Esophagus muscularis mucosa (tissue), 4 donors: ENCODE measurements at regions not wholly inside any gene's neighbourhood (a gene's known extent, or its start where the extent isn't known, plus 50 kb on each side); places are given as distances from the start of the nearest gene placed in this dataset.

ENCODE experiments used
- DNase-seq: peaks from one replicate; pipeline ENCODE4 v3.0.0-alpha.2; 2017; ENCODE audit errors: extremely low spot score
- H3K27ac ChIP-seq, 4 donors: fragments of 200-600 bp; sonication (generic); replicated peaks in 1 of 4; 1 replicate in 3 of 4; 2 replicates in 1 of 4; pipeline ENCODE4 v1.5.1; 2016 to 2019; ENCODE audit warnings: mild to moderate bottlenecking in 1 of 4
- H3K27me3 ChIP-seq, 4 donors: fragments of 200-600 bp; sonication (generic); one replicate each; pipeline versions ENCODE4 v1.5.1 to v1.6.0; 2016 to 2019
- H3K36me3 ChIP-seq, 4 donors: fragments of 200-600 bp; sonication (generic); one replicate each; pipeline ENCODE4 v1.5.1; 2016 to 2019
- H3K4me1 ChIP-seq, 4 donors: fragments of 200-600 bp; sonication (generic); one replicate each; pipeline ENCODE4 v1.5.1; 2016 to 2019
- H3K4me3 ChIP-seq, 4 donors: fragments of 200-600 bp; sonication (generic); 1 replicate in 2 of 4; 2 replicates in 2 of 4; pipeline ENCODE4 v1.5.1; 2016 to 2019; ENCODE audit warnings: mild to moderate bottlenecking in 4 of 4, moderate library complexity in 1 of 4
- H3K9me3 ChIP-seq, 4 donors: fragments of 200-600 bp; sonication (generic); 1 replicate in 3 of 4; 2 replicates in 1 of 4; pipeline ENCODE4 v1.5.1; 2016 to 2019
- CTCF ChIP-seq, 3 experiments: fragments of 200-600 bp in 2 of 3; fragments of 450-650 bp in 1 of 3; sonication (generic) in 2 of 3; IDR thresholded peaks; one replicate each; pipeline ENCODE4 v1.5.1; 2017 to 2019; ENCODE audit warnings: antibody characterized with exemption in 3 of 3, mild to moderate bottlenecking in 2 of 3, moderate library complexity in 1 of 3
- EP300 ChIP-seq: sonication (generic); formaldehyde crosslinking; IDR thresholded peaks from one replicate; pipeline ENCODE4 v1.6.1; 2017; ENCODE audit warnings: antibody characterized with exemption
- POLR2A ChIP-seq: fragments of 450-650 bp; IDR thresholded peaks from one replicate; pipeline ENCODE4 v1.6.1; 2017; ENCODE audit warnings: antibody characterized with exemption, moderate library complexity, mild to moderate bottlenecking, low read depth
- POLR2AphosphoS5 ChIP-seq, 2 donors: sonication (generic); formaldehyde crosslinking; IDR thresholded peaks; one replicate each; pipeline ENCODE4 v1.6.1; 2017; ENCODE audit warnings: antibody characterized with exemption in 2 of 2
- WGBS: methylation state at CpG from one replicate; pipeline ENCODE4 v1.1.5; 2018; 5-methylcytosine and 5-hydroxymethylcytosine counted together
- intact Hi-C: fragments of 100-400 bp; cut with DNase I; formaldehyde crosslinking; loops from one replicate; pipeline ENCODE4 v1.15.1; 2023

- H3K4me1 ChIP-seq: no peaks in the 10 kb centered on the region
- H3K9me3 ChIP-seq: no peaks in the 10 kb centered on the region
- TF ChIP-seq EP300 (no peak), POLR2AphosphoS5 (IDR thresholded peaks at IDR 0.05) (no peak), CTCF (IDR thresholded peaks at IDR 0.05) (no peak), POLR2A (no peak)
- intact Hi-C loops: no loop called here
- no peaks in the 10 kb centered on the region for H3K27me3 ChIP-seq
- no peak for DNase-seq
- H3K27ac ChIP-seq: no peak overlapping the region
- no peaks in the 10 kb centered on the region for H3K36me3 ChIP-seq
- WGBS: 76% methylated on average over 8 of the region's 8 CpGs
- no peak overlapping the region for H3K4me3 ChIP-seq
These were observed 328.2 kb upstream of the NOVA1 start for GRCh38 chr14:26925876-26926584.

- DNase-seq: no peak
- Histone ChIP-seq H3K9me3 (no peaks in the 10 kb centered on the region), H3K36me3 (no peaks in the 10 kb centered on the region), H3K4me1 (no peaks in the 10 kb centered on the region), H3K4me3 (no peak overlapping the region), H3K27me3 (no peaks in the 10 kb centered on the region), H3K27ac (no peak overlapping the region)
- intact Hi-C loops: no loop called here
- WGBS: 43% methylated on average over 3 of the region's 3 CpGs
- TF ChIP-seq EP300: no peak
- no peak for TF ChIP-seq POLR2A
- no peak for TF ChIP-seq CTCF (IDR thresholded peaks at IDR 0.05)
- TF ChIP-seq POLR2AphosphoS5 (IDR thresholded peaks at IDR 0.05): no peak
These were observed 328.8 kb upstream of the NOVA1 start for GRCh38 chr14:26926585-26926984.

- Histone ChIP-seq H3K9me3 (no peaks in the 10 kb centered on the region), H3K36me3 (no peaks in the 10 kb centered on the region), H3K4me1 (no peaks in the 10 kb centered on the region), H3K4me3 (no peak overlapping the region), H3K27me3 (no peaks in the 10 kb centered on the region), H3K27ac (no peak overlapping the region)
- 67% methylated on average over 2 of the region's 2 CpGs for WGBS
- TF ChIP-seq EP300 (no peak), POLR2AphosphoS5 (IDR thresholded peaks at IDR 0.05) (no peak), POLR2A (no peak), CTCF (IDR thresholded peaks at IDR 0.05) (no peak)
- no peak for DNase-seq
- intact Hi-C loops: no loop called here
These were observed 330.2 kb upstream of the NOVA1 start for GRCh38 chr14:26928019-26928418.

- H3K4me3 ChIP-seq: no peak overlapping the region
These were observed 331.5 kb upstream of the NOVA1 start for GRCh38 chr14:26929361-26929760.

More at GRCh38 chr14:26929361-26929760, 331.5 kb upstream of the NOVA1 start:
- Histone ChIP-seq H3K27ac (no peak overlapping the region), H3K36me3 (no peaks in the 10 kb centered on the region), H3K4me1 (no peaks in the 10 kb centered on the region), H3K27me3 (no peaks in the 10 kb centered on the region), H3K9me3 (no peaks in the 10 kb centered on the region)
- WGBS: 81% methylated on average over 3 of the region's 3 CpGs
- intact Hi-C loops: no loop called here
- TF ChIP-seq EP300 (no peak), CTCF (IDR thresholded peaks at IDR 0.05) (no peak), POLR2A (no peak), POLR2AphosphoS5 (IDR thresholded peaks at IDR 0.05) (no peak)
- no peak for DNase-seq
